GM18868 (cell line): ENCODE measurements at regions not wholly inside any gene's neighbourhood (a gene's known extent, or its start where the extent isn't known, plus 50 kb on each side); places are given as distances from the start of the nearest gene placed in this dataset.

Experiments used
- ATAC-seq: cut with Tn5 transposase; IDR thresholded peaks from one replicate; pipeline ENCODE4 v1.9.1; 2021; ENCODE audit warnings: mild to moderate bottlenecking, moderate library complexity; ENCODE audit not compliant: unreplicated experiment

DNA sequence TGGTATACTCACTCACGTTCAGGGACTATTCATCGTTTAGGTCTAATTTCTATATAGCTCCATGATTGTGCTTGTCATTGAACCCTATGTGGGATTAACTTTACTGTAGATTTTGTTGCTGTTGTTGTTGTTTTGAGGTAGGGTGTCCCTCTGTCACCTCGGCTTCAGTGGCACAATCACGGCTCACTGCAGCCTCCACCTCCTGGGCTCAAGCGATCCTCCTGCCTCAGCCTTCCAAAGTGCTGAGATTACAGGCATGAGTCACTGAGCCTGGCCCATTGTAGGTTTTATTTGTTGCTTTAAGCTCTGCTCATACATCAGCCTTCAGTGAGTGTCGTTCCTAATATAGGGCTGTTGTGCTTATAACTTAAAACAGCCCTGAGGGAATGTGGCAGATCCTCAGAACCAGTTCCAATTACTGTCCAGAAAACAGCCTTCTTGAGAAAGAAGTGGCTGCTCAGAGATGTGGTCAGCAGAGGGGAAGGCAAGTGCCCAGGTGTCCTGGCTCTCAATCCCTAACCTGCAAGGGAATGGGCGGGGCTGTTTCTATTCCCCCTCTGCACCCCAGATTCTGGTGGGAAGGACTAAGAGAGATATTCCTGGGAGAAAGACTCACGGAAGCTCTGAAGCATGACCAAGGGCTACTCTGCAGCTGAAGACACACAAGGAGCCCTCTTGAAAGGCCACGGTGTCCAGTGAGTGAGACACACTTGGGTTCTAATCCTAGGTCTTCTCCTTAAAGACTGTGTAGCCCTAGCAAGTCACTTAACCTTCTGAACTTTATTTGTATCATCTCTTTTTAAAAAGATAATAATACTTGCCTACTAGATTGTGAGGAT, 79.6 kb upstream of the LCLAT1 start:
- no peak for ATAC-seq

GRCh38 chr2:30368258-30368657, 78.8 kb upstream of the LCLAT1 start:
- no peak for ATAC-seq

DNA sequence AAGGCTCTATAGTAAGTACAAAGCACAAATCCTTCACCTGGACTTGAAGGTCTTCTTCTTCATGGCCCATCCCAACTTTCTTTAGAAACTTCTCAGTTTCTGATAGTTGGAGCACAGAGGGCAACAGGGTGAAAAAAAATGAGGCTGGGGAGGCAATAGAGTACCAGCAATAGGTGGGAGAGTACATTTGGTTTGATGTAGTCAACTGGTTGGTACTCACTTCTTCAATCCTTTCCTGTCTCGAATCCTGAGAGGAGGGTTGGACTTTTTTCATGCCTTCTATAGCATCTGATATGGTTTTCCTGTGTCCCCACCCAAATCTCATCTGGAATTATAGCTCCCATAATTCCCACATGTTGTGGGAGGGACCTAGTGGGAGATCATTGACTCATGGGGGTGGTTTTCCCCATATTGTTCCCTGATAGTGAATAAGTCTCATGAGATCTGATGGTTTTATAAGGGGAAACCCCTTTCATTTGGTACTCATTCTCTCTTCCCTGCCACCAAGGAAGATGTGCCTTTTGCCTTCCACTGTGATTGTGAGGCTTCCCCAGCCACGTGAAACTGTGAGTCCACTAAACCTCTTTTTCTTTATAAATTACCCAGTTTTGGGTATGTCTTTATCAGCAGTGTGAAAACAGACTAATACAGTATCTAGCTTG, 75.9 kb upstream of the LCLAT1 start:
- ATAC-seq: no peak

- no peak for ATAC-seq
Observed at GRCh38 chr2:30371772-30372373, 75.2 kb upstream of the LCLAT1 start.

DNA sequence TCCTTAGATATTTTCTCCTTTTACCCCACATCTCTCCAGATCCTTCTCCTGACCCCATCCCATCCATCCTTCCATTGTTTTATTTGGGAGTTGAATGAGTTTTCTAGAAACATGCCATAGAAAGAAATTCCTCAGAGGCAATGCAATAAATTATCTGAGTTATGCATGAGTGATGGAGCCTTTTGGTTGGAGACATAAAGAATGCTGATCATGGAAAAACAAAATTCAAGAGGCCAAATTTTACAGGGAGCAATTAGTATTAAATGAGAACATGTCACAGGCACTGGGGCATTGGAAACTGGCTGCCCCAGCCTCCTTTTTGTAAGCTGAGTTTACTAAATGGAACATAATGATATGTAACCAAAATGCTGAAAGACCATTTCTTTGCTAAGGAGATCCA, 74.2 kb upstream of the LCLAT1 start:
- ATAC-seq: no peak

- ATAC-seq: no peak
Observed at GRCh38 chr2:30373881-30374302, 73.2 kb upstream of the LCLAT1 start.

DNA sequence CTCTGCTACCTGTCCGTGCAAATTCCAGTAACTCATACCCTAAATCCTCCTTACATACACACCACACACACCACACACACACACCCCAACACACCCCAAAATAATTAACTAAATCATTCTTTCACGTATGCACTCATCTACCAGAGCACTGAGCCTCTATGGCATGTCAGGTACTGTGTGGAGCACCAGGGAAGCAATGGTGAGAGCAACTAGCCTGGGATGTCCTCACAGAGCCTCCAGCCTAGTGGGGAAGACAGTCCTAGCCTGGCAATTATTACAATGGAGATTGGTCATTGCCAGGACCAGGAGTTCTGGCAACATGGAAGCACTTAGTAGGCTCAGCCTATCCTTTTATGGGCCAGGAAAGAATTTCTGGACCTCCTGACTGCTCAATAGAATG, 72.7 kb upstream of the LCLAT1 start:
- ATAC-seq: no peak

DNA sequence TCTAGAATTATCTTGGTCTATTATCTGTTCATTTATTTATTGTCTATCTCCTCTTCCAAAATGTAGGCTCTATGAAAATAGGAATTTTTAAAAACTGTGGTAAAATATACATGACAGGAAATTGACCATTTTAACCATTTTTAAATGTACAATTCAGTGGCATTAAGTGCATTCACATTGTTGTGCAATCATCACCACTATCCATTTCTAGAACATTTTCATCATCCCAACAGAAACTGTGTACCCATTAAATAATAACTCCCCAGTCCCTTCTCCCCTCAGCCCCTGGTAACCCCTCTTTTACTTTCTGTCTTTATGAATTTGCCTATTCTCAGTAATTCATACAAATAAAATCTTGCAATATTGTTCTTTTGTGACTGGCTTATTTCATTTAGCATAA, 71.1 kb upstream of the LCLAT1 start:
- ATAC-seq: no peak

- ATAC-seq: no peak
Observed at GRCh38 chr2:30379481-30379880, 67.6 kb upstream of the LCLAT1 start.

- no peak for ATAC-seq
Observed at GRCh38 chr2:30380824-30381223, 66.2 kb upstream of the LCLAT1 start.

DNA sequence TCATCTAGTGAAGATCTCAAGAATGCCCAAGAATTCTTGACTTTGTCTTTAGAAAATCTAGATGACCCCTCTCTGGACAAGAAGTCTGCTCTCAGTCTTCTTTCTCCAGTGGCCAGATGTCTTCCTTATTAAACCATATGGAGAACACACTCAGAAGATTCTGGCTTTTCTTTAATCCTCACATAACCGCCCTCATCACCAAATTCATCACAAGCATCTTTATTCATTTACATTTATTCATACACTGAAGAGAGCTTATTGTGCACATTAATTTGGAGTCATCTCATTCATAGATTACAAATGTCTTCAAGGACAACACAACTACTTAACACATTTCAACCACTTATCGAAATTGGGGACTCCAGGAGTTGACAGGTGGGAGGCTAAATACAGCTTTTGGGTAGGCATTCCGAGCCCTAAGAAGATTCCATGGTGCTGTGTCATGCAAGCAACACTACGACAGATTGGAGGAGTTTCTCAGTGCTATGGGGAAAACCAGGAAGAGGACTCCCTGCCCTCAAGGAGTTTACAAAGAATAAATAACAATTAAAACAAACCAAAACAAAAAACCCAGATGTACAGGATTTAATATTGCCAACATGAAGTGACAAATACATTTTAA, 64.8 kb upstream of the LCLAT1 start:
- no peak for ATAC-seq

- ATAC-seq: no peak
Observed at GRCh38 chr2:30382995-30383394, 64.1 kb upstream of the LCLAT1 start.

DNA sequence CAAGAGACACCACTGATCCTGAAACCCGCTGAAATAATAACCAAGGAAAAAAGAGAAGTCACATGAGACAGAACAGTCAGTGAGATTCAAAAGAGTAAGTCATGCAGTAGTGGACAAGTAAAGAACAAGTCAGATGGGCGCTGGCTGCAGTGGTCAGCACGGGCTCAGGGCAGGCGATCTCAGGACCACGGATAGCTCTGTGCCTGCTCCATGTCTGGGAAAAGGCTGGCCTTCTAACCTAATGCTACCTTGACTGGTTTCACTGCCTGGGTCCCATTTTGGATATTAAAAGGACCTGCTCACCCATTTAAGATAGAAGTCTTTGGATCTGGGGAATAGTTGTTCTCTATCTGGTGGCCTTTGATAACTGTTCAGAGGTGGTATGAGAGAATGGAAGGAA, 61.7 kb upstream of the LCLAT1 start:
- no peak for ATAC-seq

DNA sequence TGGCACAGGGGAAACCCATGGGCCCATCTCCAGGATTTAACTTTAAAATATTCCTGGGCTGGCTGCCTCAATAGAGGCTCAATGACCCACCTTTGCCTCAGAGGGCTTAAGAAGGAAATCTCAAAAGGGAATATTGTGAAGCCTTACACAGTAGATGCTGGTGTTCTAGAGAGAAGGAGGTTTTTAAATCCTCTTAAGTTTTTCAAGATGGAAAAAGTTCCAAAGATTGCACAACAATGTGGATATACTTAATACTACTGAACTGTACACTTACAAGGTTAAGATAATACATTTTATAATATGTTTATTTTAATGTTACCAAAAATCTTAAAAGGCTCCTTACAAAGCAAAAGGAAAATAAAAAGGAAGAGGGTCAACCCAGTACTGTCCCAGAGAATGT, 54.9 kb upstream of the LCLAT1 start:
- no peak for ATAC-seq

- no peak for ATAC-seq
Observed at GRCh38 chr2:30393510-30393909, 53.5 kb upstream of the LCLAT1 start.

- no peak for ATAC-seq
Observed at GRCh38 chr2:30394096-30394495, 53.0 kb upstream of the LCLAT1 start.

GRCh38 chr2:30396436-30397232, 50.4 kb upstream of the LCLAT1 start:
- no peak for ATAC-seq
